Neural progenitor cell (in vitro differentiated cells): ENCODE measurements at regions not wholly inside any gene's neighbourhood (a gene's known extent, or its start where the extent isn't known, plus 50 kb on each side); places are given as distances from the start of the nearest gene placed in this dataset.

ENCODE experiments used
- CTCF ChIP-seq: fragments of 200-600 bp; sonication (generic); IDR thresholded peaks from 2 replicates; pipeline ENCODE4 v1.5.1; 2017; ENCODE audit warnings: antibody characterized with exemption, mild to moderate bottlenecking
- EZH2 ChIP-seq: fragments of 200-600 bp; sonication (generic); IDR thresholded peaks from 2 replicates; pipeline ENCODE4 v1.6.1; 2017; ENCODE audit warnings: antibody characterized with exemption, mild to moderate bottlenecking, moderate library complexity

- TF ChIP-seq CTCF (no peak), EZH2 (no peak)
These were observed 116.2 kb downstream of the FOXD2 start for GRCh38 chr1:47554082-47554481.
